HEK293T (cell line): ENCODE measurements at regions not wholly inside any gene's neighbourhood (a gene's known extent, or its start where the extent isn't known, plus 50 kb on each side); places are given as distances from the start of the nearest gene placed in this dataset.

Source experiments
- CTCF ChIA-PET: fragments of 350-600 bp; formaldehyde crosslinking; extraction: SDS; loops from one replicate; lab custom pipeline; 2021; ENCODE audit warnings: antibody characterized with exemption, inconsistent platforms; lab: Yijun Ruan, JAX
- POLR2A ChIA-PET: fragments of 350-600 bp; formaldehyde crosslinking; extraction: SDS; loops from one replicate; lab custom pipeline; 2020; ENCODE audit warnings: antibody characterized with exemption, inconsistent platforms; lab: Yijun Ruan, JAX
- DNase-seq: peaks from one replicate; pipeline ENCODE4 v3.0.0; 2012; ENCODE audit warnings: mixed read lengths; ENCODE audit errors: extremely low spot score
- ARNT ChIP-seq: fragments of 450-650 bp; IDR thresholded peaks from 2 replicates; pipeline ENCODE4 v1.6.1; 2017; ENCODE audit warnings: mild to moderate bottlenecking
- BHLHE40 ChIP-seq: fragments of 450-650 bp; IDR thresholded peaks from 2 replicates; pipeline ENCODE4 v1.6.1; 2016; ENCODE audit warnings: mild to moderate bottlenecking, moderate library complexity, borderline replicate concordance
- CTBP1 ChIP-seq: fragments of 450-650 bp; IDR thresholded peaks from 2 replicates; pipeline ENCODE4 v1.6.1; 2016; ENCODE audit warnings: borderline replicate concordance
- ELF4 ChIP-seq: fragments of 450-650 bp; IDR thresholded peaks from 2 replicates; pipeline ENCODE4 v1.6.1; 2017; ENCODE audit warnings: antibody characterized with exemption
- FOXA1 ChIP-seq: fragments of 450-650 bp; IDR thresholded peaks from 2 replicates; pipeline ENCODE4 v1.6.1; 2016; ENCODE audit warnings: mild to moderate bottlenecking
- FOXK2 ChIP-seq: fragments of 450-650 bp; IDR thresholded peaks from 2 replicates; pipeline ENCODE4 v1.6.1; 2016; ENCODE audit warnings: mild to moderate bottlenecking
- FOXM1 ChIP-seq: fragments of 450-650 bp; IDR thresholded peaks from 2 replicates; pipeline ENCODE4 v1.6.1; 2017; ENCODE audit warnings: mild to moderate bottlenecking, borderline replicate concordance
- HDGF ChIP-seq: fragments of 450-650 bp; IDR thresholded peaks from 2 replicates; pipeline ENCODE4 v1.6.1; 2017; ENCODE audit warnings: antibody characterized with exemption, borderline replicate concordance
- L3MBTL2 ChIP-seq: fragments of 450-650 bp; conservative IDR thresholded peaks from 2 replicates; pipeline ENCODE4 v1.6.1; 2016; ENCODE audit warnings: mild to moderate bottlenecking
- LEF1 ChIP-seq: fragments of 450-650 bp; IDR thresholded peaks from 2 replicates; pipeline ENCODE4 v1.6.1; 2017; ENCODE audit warnings: mild to moderate bottlenecking, borderline replicate concordance
- NFRKB ChIP-seq: fragments of 450-650 bp; IDR thresholded peaks from 2 replicates; pipeline ENCODE4 v1.6.1; 2016; ENCODE audit warnings: mild to moderate bottlenecking, moderate library complexity
- PKNOX1 ChIP-seq: fragments of 450-650 bp; IDR thresholded peaks from 2 replicates; pipeline ENCODE4 v1.6.1; 2016
- SP1 ChIP-seq: fragments of 450-650 bp; IDR thresholded peaks from 2 replicates; pipeline ENCODE4 v1.6.1; 2017
- SUZ12 ChIP-seq: fragments of 450-650 bp; IDR thresholded peaks from 2 replicates; pipeline ENCODE4 v1.6.1; 2016; ENCODE audit warnings: mild to moderate bottlenecking
- TARDBP ChIP-seq: fragments of 450-650 bp; IDR thresholded peaks from 2 replicates; pipeline ENCODE4 v1.6.1; 2016
- ZNF384 ChIP-seq: fragments of 450-650 bp; IDR thresholded peaks from 2 replicates; pipeline ENCODE4 v1.6.1; 2016

- TF ChIP-seq SUZ12 (no peak), PKNOX1 (no peak), FOXA1 (no peak), FOXM1 (no peak), ELF4 (no peak), TARDBP (no peak), L3MBTL2 (no peak), ARNT (no peak), SP1 (no peak), NFRKB (no peak), HDGF (no peak), CTBP1 (no peak), ZNF384 (no peak), FOXK2 (no peak)
- ChIA-PET POLR2A (no interaction called here), CTCF (no interaction called here)
- DNase-seq = no peak
Measured at GRCh38 chr6:14734416-14735340, 511.2 kb upstream of the JARID2 start.

- CTCF ChIA-PET = no interaction called here
- POLR2A ChIA-PET = no interaction called here
- no peak for DNase-seq
- TF ChIP-seq LEF1 = no peak
- TF ChIP-seq L3MBTL2 = no peak
- TF ChIP-seq ELF4 = no peak
- TF ChIP-seq FOXK2 = no peak
- TF ChIP-seq NFRKB = no peak
- no peak for TF ChIP-seq HDGF
- no peak for TF ChIP-seq PKNOX1
- TF ChIP-seq SUZ12 = no peak
- TF ChIP-seq ARNT = no peak
- no peak for TF ChIP-seq BHLHE40
- TF ChIP-seq TARDBP = no peak
- TF ChIP-seq FOXM1 = no peak
- TF ChIP-seq FOXA1 = no peak
Measured at GRCh38 chr6:14735956-14736486, 509.8 kb upstream of the JARID2 start.

- POLR2A ChIA-PET = no interaction called here
- CTCF ChIA-PET = no interaction called here
- TF ChIP-seq PKNOX1 (no peak), FOXK2 (no peak), TARDBP (no peak), ZNF384 (no peak), L3MBTL2 (no peak), ELF4 (no peak), ARNT (no peak), SP1 (no peak), SUZ12 (no peak)
- DNase-seq = no peak
Measured at GRCh38 chr6:14736554-14736953, 509.3 kb upstream of the JARID2 start.

GRCh38 chr6:14738497-14738896 lies 507.4 kb upstream of the JARID2 start:
- no peak for DNase-seq
- POLR2A ChIA-PET = no interaction called here
- CTCF ChIA-PET = no interaction called here
- no peak for TF ChIP-seq CTBP1
- no peak for TF ChIP-seq HDGF
- no peak for TF ChIP-seq SUZ12
- TF ChIP-seq FOXM1 = no peak
- TF ChIP-seq FOXA1 = no peak
- no peak for TF ChIP-seq TARDBP

- DNase-seq = no peak
- ChIA-PET CTCF (no interaction called here), POLR2A (no interaction called here)
- no peak for TF ChIP-seq LEF1
- TF ChIP-seq FOXK2 = no peak
- TF ChIP-seq ARNT = no peak
- no peak for TF ChIP-seq CTBP1
- no peak for TF ChIP-seq FOXA1
- no peak for TF ChIP-seq PKNOX1
- TF ChIP-seq SUZ12 = no peak
- no peak for TF ChIP-seq BHLHE40
- TF ChIP-seq ELF4 = no peak
- no peak for TF ChIP-seq NFRKB
- TF ChIP-seq TARDBP = no peak
- no peak for TF ChIP-seq SP1
- no peak for TF ChIP-seq FOXM1
- TF ChIP-seq ZNF384 = no peak
- no peak for TF ChIP-seq L3MBTL2
Measured at GRCh38 chr6:14738933-14739332, 506.9 kb upstream of the JARID2 start.
